H1 (cell line): ENCODE measurements at regions not wholly inside any gene's neighbourhood (a gene's known extent, or its start where the extent isn't known, plus 50 kb on each side); places are given as distances from the start of the nearest gene placed in this dataset.

Source experiments
- EP300 ChIP-seq, 2 experiments: IDR thresholded peaks; 1 replicate in 1 of 2; 2 replicates in 1 of 2; pipeline ENCODE4 v1.6.1; 2011 to 2012; ENCODE audit warnings: low read depth in 2 of 2, low read length in 2 of 2, mild to moderate bottlenecking in 2 of 2, borderline replicate concordance in 1 of 2, inconsistent platforms in 1 of 2, moderate library complexity in 1 of 2
- HDAC2 ChIP-seq, 2 experiments: fragments of 300-600 bp in 1 of 2; sonication (generic) in 1 of 2; IDR thresholded peaks; 2 replicates each; pipeline ENCODE4 v1.6.1; 2011 to 2012; ENCODE audit warnings: low read depth in 2 of 2, low read length in 2 of 2, mild to moderate bottlenecking in 2 of 2, moderate library complexity in 2 of 2, borderline replicate concordance in 1 of 2, inconsistent platforms in 1 of 2
- SP2 ChIP-seq: IDR thresholded peaks from 2 replicates; pipeline ENCODE4 v1.6.1; 2012; ENCODE audit warnings: mild to moderate bottlenecking, low read length, inconsistent platforms
- TAF1 ChIP-seq: IDR thresholded peaks from 2 replicates; pipeline ENCODE4 v1.6.1; 2011; ENCODE audit warnings: mild to moderate bottlenecking, low read depth, low read length
- ZNF274 ChIP-seq: IDR thresholded peaks from 2 replicates; pipeline ENCODE4 v1.7.0; 2012; ENCODE audit warnings: low read length, borderline replicate concordance; ENCODE audit errors: extremely low read depth

- TF ChIP-seq SP2 (no peak), ZNF274 (no peak), HDAC2 (IDR thresholded peaks at IDR 0.05; ENCODE audit: borderline replicate concordance in 1 of 2, low read depth in 2 of 2, low read length in 2 of 2) (no peak), TAF1 (no peak), EP300 (IDR thresholded peaks at IDR 0.05; ENCODE audit: borderline replicate concordance in 1 of 2, low read depth in 2 of 2, low read length in 2 of 2) (no peak)
Measured at GRCh38 chr4:15325987-15326386, 101.8 kb upstream of the C1QTNF7 start.
